C4-2B (cell line): ENCODE measurements at regions not wholly inside any gene's neighbourhood (a gene's known extent, or its start where the extent isn't known, plus 50 kb on each side); places are given as distances from the start of the nearest gene placed in this dataset.

Source experiments
- CTCF ChIP-seq: fragments of 450-650 bp; conservative IDR thresholded peaks from 2 replicates; pipeline ENCODE4 v1.5.1; 2017; ENCODE audit warnings: mild to moderate bottlenecking
- ZFX ChIP-seq: fragments of 450-650 bp; IDR thresholded peaks from 2 replicates; pipeline ENCODE4 v1.6.1; 2017

GRCh38 chr9:103913899-103914298 is 180.2 kb upstream of the SMC2 start:
- no peak for TF ChIP-seq CTCF
- no peak for TF ChIP-seq ZFX
